ENCODE measurements at regions not wholly inside any gene's neighbourhood (a gene's known extent, or its start where the extent isn't known, plus 50 kb on each side); places are given as distances from the start of the nearest gene placed in this dataset.

- DNase-seq (ENCODE audit: low spot score) = no peak
- Histone ChIP-seq H3K27ac (no peak overlapping the region), H3K4me3 (no peak overlapping the region)
- TF ChIP-seq CTCF (IDR thresholded peaks at IDR 0.05) = no peak
Observed at GRCh38 chr9:108160706-108161355, 671.3 kb upstream of the KLF4 start.

GRCh38 chr9:108160039-108160438 lies 670.5 kb upstream of the KLF4 start:
- Histone ChIP-seq H3K4me3 (no peak overlapping the region), H3K27ac (no peak overlapping the region)
- TF ChIP-seq CTCF (IDR thresholded peaks at IDR 0.05) = no peak

GRCh38 chr9:108158236-108158995 lies 668.8 kb upstream of the KLF4 start:
- no peak overlapping the region for H3K4me3 ChIP-seq
- DNase-seq (ENCODE audit: low spot score) = no peak
- TF ChIP-seq CTCF (IDR thresholded peaks at IDR 0.05) = no peak
- H3K27ac ChIP-seq = no peak overlapping the region

More at GRCh38 chr9:108160039-108160438, 670.5 kb upstream of the KLF4 start:
- DNase-seq (ENCODE audit: low spot score) = no peak

GRCh38 chr9:108156270-108156998 lies 666.9 kb upstream of the KLF4 start:
- no peak for TF ChIP-seq CTCF (IDR thresholded peaks at IDR 0.05)
- Histone ChIP-seq H3K27ac (no peak overlapping the region), H3K4me3 (no peak overlapping the region)
- DNase-seq (ENCODE audit: low spot score) = no peak

- no peak for DNase-seq (ENCODE audit: low spot score)
- no peak overlapping the region for H3K27ac ChIP-seq
- no peak overlapping the region for H3K4me3 ChIP-seq
- no peak for TF ChIP-seq CTCF (IDR thresholded peaks at IDR 0.05)
Observed at GRCh38 chr9:108153416-108153815, 663.8 kb upstream of the KLF4 start.

GRCh38 chr9:108150736-108151586 lies 661.4 kb upstream of the KLF4 start:
- Histone ChIP-seq H3K4me3 (no peak overlapping the region), H3K27ac (peak overlapping the region in 1 of 2 donors; percentile 86)
- DNase-seq (ENCODE audit: low spot score) = no peak
- TF ChIP-seq CTCF (IDR thresholded peaks at IDR 0.05) = no peak
